T-cell (primary cell): ENCODE measurements at regions not wholly inside any gene's neighbourhood (a gene's known extent, or its start where the extent isn't known, plus 50 kb on each side); places are given as distances from the start of the nearest gene placed in this dataset.

Experiments
- ATAC-seq, 4 experiments: fragments of 200-7000 bp in 3 of 4; fragments of 150-1000 bp in 1 of 4; cut with Tn5 transposase; replicated peaks in 1 of 4; 1 replicate in 3 of 4; 2 replicates in 1 of 4; pipeline ENCODE4 v1.10.0; 2021; ENCODE audit warnings: moderate library complexity in 3 of 4, mild to moderate bottlenecking in 2 of 4, moderate number of reproducible peaks in 1 of 4
- CTCF ChIA-PET, 2 donors: fragments of 300-600 bp; sonication (Branson Sonifier 250); formaldehyde crosslinking; loops; one replicate each; lab custom pipeline; 2022; ENCODE audit warnings: antibody characterized with exemption in 2 of 2; lab: Charles Lee
- POLR2A ChIA-PET, 2 donors: fragments of 300-600 bp; sonication (Branson Sonifier 250); formaldehyde crosslinking; loops; one replicate each; lab custom pipeline; 2022; ENCODE audit warnings: antibody characterized with exemption in 2 of 2; lab: Charles Lee
- DNase-seq, 35 experiments: peaks; one replicate each; pipeline versions ENCODE4 v3.0.0 to v3.0.0-alpha.2; 2013 to 2023
- H3K27ac ChIP-seq: one replicate; pipeline ENCODE4 v1.5.1; 2013; ENCODE audit warnings: low read length
- H3K27me3 ChIP-seq, 2 experiments: replicated peaks in 1 of 2; 1 replicate in 1 of 2; 2 replicates in 1 of 2; pipeline versions ENCODE4 v1.6.1 to v1.7.0; 2013; ENCODE audit warnings: low read length in 1 of 2, mixed read lengths in 1 of 2; ENCODE audit not compliant: control insufficient read depth in 2 of 2, insufficient read depth in 2 of 2; ENCODE audit errors: extremely low read depth in 1 of 2
- H3K36me3 ChIP-seq, 2 donors: 1 replicate in 1 of 2; 2 replicates in 1 of 2; pipeline versions ENCODE4 v1.6.1 to v1.7.0; 2013; ENCODE audit warnings: low read length in 1 of 2; ENCODE audit not compliant: control insufficient read depth in 2 of 2, insufficient read depth in 1 of 2; ENCODE audit errors: extremely low read depth in 1 of 2
- H3K4me1 ChIP-seq, 2 experiments: 1 replicate in 1 of 2; 2 replicates in 1 of 2; pipeline versions ENCODE4 v1.6.1 to v1.7.0; 2013; ENCODE audit warnings: low read length in 2 of 2, mixed read lengths in 1 of 2; ENCODE audit not compliant: insufficient read depth in 2 of 2, control insufficient read depth in 1 of 2; ENCODE audit errors: extremely low read depth in 1 of 2
- H3K4me3 ChIP-seq, 2 donors: 1 replicate in 1 of 2; 2 replicates in 1 of 2; pipeline versions ENCODE4 v1.5.1 to v1.7.0; 2013; ENCODE audit warnings: mild to moderate bottlenecking in 2 of 2, low read length in 1 of 2, moderate library complexity in 1 of 2; ENCODE audit not compliant: control insufficient read depth in 1 of 2; ENCODE audit errors: extremely low read depth in 1 of 2
- H3K9me3 ChIP-seq: 2 replicates; pipeline ENCODE4 v1.7.0; 2013
- H3K27ac Mint-ChIP-seq, 2 donors: one replicate each; pipeline ENCODE4 v1.8.0; 2020 to 2021; ENCODE audit warnings: mild to moderate bottlenecking in 2 of 2, mixed read lengths in 2 of 2
- H3K27me3 Mint-ChIP-seq, 2 donors: one replicate each; pipeline ENCODE4 v1.8.0; 2021 to 2022; ENCODE audit warnings: mixed read lengths in 2 of 2
- H3K36me3 Mint-ChIP-seq: one replicate; pipeline ENCODE4 v1.8.0; 2021; ENCODE audit warnings: mixed read lengths
- H3K4me1 Mint-ChIP-seq, 3 donors: one replicate each; pipeline ENCODE4 v1.8.0; 2020 to 2022; ENCODE audit warnings: mixed read lengths in 3 of 3, mild to moderate bottlenecking in 1 of 3
- H3K4me3 Mint-ChIP-seq, 3 donors: one replicate each; pipeline ENCODE4 v1.8.0; 2020 to 2022; ENCODE audit warnings: mild to moderate bottlenecking in 3 of 3, mixed read lengths in 3 of 3, moderate library complexity in 3 of 3
- H3K9me3 Mint-ChIP-seq, 3 donors: one replicate each; pipeline ENCODE4 v1.8.0; 2020 to 2022; ENCODE audit warnings: mixed read lengths in 3 of 3
- WGBS: methylation state at CpG from one replicate; pipeline ENCODE4 v1.1.5; 2013; ENCODE audit warnings: missing lambda C conversion rate; ENCODE audit not compliant: insufficient coverage; 5-methylcytosine and 5-hydroxymethylcytosine counted together

GRCh38 chr15:46567968-46568367 is 933.1 kb downstream of the SQOR start:
- Mint-ChIP-seq H3K36me3 (no peaks in the 10 kb centered on the region), H3K4me1 (no peaks in the 10 kb centered on the region), H3K9me3 (peaks cover 0 to 11% (median 9%) of the 10 kb centered on the region in 3 donors), H3K27me3 (no peaks in the 10 kb centered on the region), H3K4me3 (no peak overlapping the region), H3K27ac (no peak overlapping the region)
- CTCF ChIA-PET = no interaction called here
- H3K27me3 ChIP-seq = no peaks in the 10 kb centered on the region
- H3K27ac ChIP-seq = no peak overlapping the region
- H3K4me3 ChIP-seq = no peak overlapping the region
- no peaks in the 10 kb centered on the region for H3K36me3 ChIP-seq
- no peaks in the 10 kb centered on the region for H3K9me3 ChIP-seq
- no CpG with 5 or more reads among the region's 3 CpGs for WGBS
- DNase-seq (no peak), ATAC-seq (no peak)
- H3K4me1 ChIP-seq = no peaks in the 10 kb centered on the region
- POLR2A ChIA-PET = no interaction called here

GRCh38 chr15:46569781-46570180 is 935.0 kb downstream of the SQOR start:
- DNase-seq (no peak), ATAC-seq (no peak)
- Mint-ChIP-seq H3K27me3 (no peaks in the 10 kb centered on the region), H3K4me1 (no peaks in the 10 kb centered on the region), H3K4me3 (no peak overlapping the region), H3K36me3 (no peaks in the 10 kb centered on the region), H3K9me3 (peaks cover 0 to 7% (median 7%) of the 10 kb centered on the region in 3 donors), H3K27ac (no peak overlapping the region)
- Histone ChIP-seq H3K36me3 (no peaks in the 10 kb centered on the region), H3K9me3 (no peaks in the 10 kb centered on the region), H3K4me1 (no peaks in the 10 kb centered on the region), H3K27ac (no peak overlapping the region), H3K27me3 (no peaks in the 10 kb centered on the region), H3K4me3 (no peak overlapping the region)
- ChIA-PET POLR2A (no interaction called here), CTCF (no interaction called here)
- no CpG with 5 or more reads among the region's 1 CpG for WGBS

- Mint-ChIP-seq H3K36me3 (no peaks in the 10 kb centered on the region), H3K9me3 (peaks cover 3 to 24% (median 7%) of the 10 kb centered on the region in 3 donors), H3K27ac (no peak overlapping the region), H3K27me3 (no peaks in the 10 kb centered on the region), H3K4me3 (no peak overlapping the region), H3K4me1 (no peaks in the 10 kb centered on the region)
- no peaks in the 10 kb centered on the region for H3K27me3 ChIP-seq
- no peak overlapping the region for H3K4me3 ChIP-seq
- H3K4me1 ChIP-seq = no peaks in the 10 kb centered on the region
- H3K36me3 ChIP-seq = no peaks in the 10 kb centered on the region
- H3K9me3 ChIP-seq = no peaks in the 10 kb centered on the region
- ChIA-PET POLR2A (no interaction called here), CTCF (no interaction called here)
- H3K27ac ChIP-seq = no peak overlapping the region
- WGBS = 33% methylated on average over 1 of the region's 1 CpG
- DNase-seq (no peak), ATAC-seq (no peak)
These were observed 942.0 kb downstream of the SQOR start for GRCh38 chr15:46576646-46577395.

- no peak overlapping the region for H3K4me3 Mint-ChIP-seq
These were observed 942.9 kb downstream of the SQOR start for GRCh38 chr15:46577767-46578166.

GRCh38 chr15:46580487-46580886 is 945.7 kb downstream of the SQOR start:
- Mint-ChIP-seq H3K27ac (no peak overlapping the region), H3K27me3 (no peaks in the 10 kb centered on the region), H3K4me1 (no peaks in the 10 kb centered on the region), H3K36me3 (no peaks in the 10 kb centered on the region), H3K9me3 (peaks cover 4 to 25% (median 19%) of the 10 kb centered on the region in 3 donors), H3K4me3 (no peak overlapping the region)
- ATAC-seq = no peak
- Histone ChIP-seq H3K4me3 (no peak overlapping the region), H3K27me3 (no peaks in the 10 kb centered on the region), H3K9me3 (no peaks in the 10 kb centered on the region), H3K36me3 (no peaks in the 10 kb centered on the region), H3K4me1 (no peaks in the 10 kb centered on the region), H3K27ac (no peak overlapping the region)
- WGBS = no CpG with 5 or more reads among the region's 2 CpGs
- CTCF ChIA-PET = interaction anchor here in 1 of 2 donors (1.2 kb wide), 1 partner anchor 9 kb away, joined by 3 read pairs; no protein-coding TSS in a partner anchor
- DNase-seq = no peak
- POLR2A ChIA-PET = no interaction called here

More at GRCh38 chr15:46577767-46578166, 942.9 kb downstream of the SQOR start:
- ChIA-PET POLR2A (no interaction called here), CTCF (no interaction called here)
- H3K9me3 ChIP-seq = no peaks in the 10 kb centered on the region
- WGBS = 67% methylated on average over 2 of the region's 2 CpGs
- no peaks in the 10 kb centered on the region for H3K36me3 ChIP-seq
- H3K4me1 ChIP-seq = no peaks in the 10 kb centered on the region
- no peaks in the 10 kb centered on the region for H3K27me3 ChIP-seq
- Mint-ChIP-seq H3K27me3 (no peaks in the 10 kb centered on the region), H3K4me1 (no peaks in the 10 kb centered on the region), H3K9me3 (peaks cover 0 to 17% (median 8%) of the 10 kb centered on the region in 3 donors), H3K36me3 (no peaks in the 10 kb centered on the region), H3K27ac (no peak overlapping the region)
- no peak overlapping the region for H3K27ac ChIP-seq
- DNase-seq (no peak), ATAC-seq (no peak)
- no peak overlapping the region for H3K4me3 ChIP-seq

- H3K9me3 Mint-ChIP-seq = peaks cover 4 to 25% (median 19%) of the 10 kb centered on the region in 3 donors
- H3K36me3 ChIP-seq = no peaks in the 10 kb centered on the region
- no peak overlapping the region for H3K27ac ChIP-seq
- H3K27ac Mint-ChIP-seq = no peak overlapping the region
- 100% methylated on average over 1 of the region's 2 CpGs for WGBS
- POLR2A ChIA-PET = no interaction called here
- CTCF ChIA-PET = interaction anchor here in 1 of 2 donors (1.2 kb wide), 1 partner anchor 9 kb away, joined by 3 read pairs; no protein-coding TSS in a partner anchor
- DNase-seq (no peak), ATAC-seq (no peak)
- H3K4me1 Mint-ChIP-seq = no peaks in the 10 kb centered on the region
- no peaks in the 10 kb centered on the region for H3K4me1 ChIP-seq
- no peaks in the 10 kb centered on the region for H3K27me3 ChIP-seq
- no peak overlapping the region for H3K4me3 Mint-ChIP-seq
- H3K9me3 ChIP-seq = no peaks in the 10 kb centered on the region
- H3K27me3 Mint-ChIP-seq = no peaks in the 10 kb centered on the region
- no peak overlapping the region for H3K4me3 ChIP-seq
- no peaks in the 10 kb centered on the region for H3K36me3 Mint-ChIP-seq
These were observed 946.1 kb downstream of the SQOR start for GRCh38 chr15:46580924-46581323.
